Lower lobe of right lung (tissue), 2 donors: ENCODE measurements at regions not wholly inside any gene's neighbourhood (a gene's known extent, or its start where the extent isn't known, plus 50 kb on each side); places are given as distances from the start of the nearest gene placed in this dataset.

Experiments
- ATAC-seq, 2 donors: fragments of 200-7000 bp; cut with Tn5 transposase; one replicate each; pipeline ENCODE4 v1.9.1; 2020 to 2022; ENCODE audit warnings: mild to moderate bottlenecking in 2 of 2, moderate library complexity in 2 of 2
- DNase-seq: peaks from one replicate; pipeline ENCODE4 v3.0.0-alpha.2; 2020
- H3K27ac ChIP-seq: fragments of 200-600 bp; one replicate; pipeline ENCODE4 v1.8.0; 2022
- H3K27me3 ChIP-seq: fragments of 200-600 bp; one replicate; pipeline ENCODE4 v1.8.0; 2022; ENCODE audit warnings: low read depth
- H3K36me3 ChIP-seq: fragments of 200-600 bp; one replicate; pipeline ENCODE4 v1.8.0; 2022; ENCODE audit warnings: mild to moderate bottlenecking
- H3K4me1 ChIP-seq: fragments of 200-600 bp; one replicate; pipeline ENCODE4 v1.8.0; 2022
- H3K4me3 ChIP-seq: fragments of 200-600 bp; one replicate; pipeline ENCODE4 v1.8.0; 2022; ENCODE audit warnings: mild to moderate bottlenecking
- H3K9me3 ChIP-seq: fragments of 200-600 bp; one replicate; pipeline ENCODE4 v1.8.0; 2022
- CTCF ChIP-seq: fragments of 200-600 bp; IDR thresholded peaks from one replicate; pipeline ENCODE4 v1.8.0; 2022; ENCODE audit warnings: antibody characterized with exemption, mild to moderate bottlenecking
- intact Hi-C: fragments of 100-400 bp; cut with DNase I; formaldehyde crosslinking; loops from one replicate; pipeline ENCODE4 v1.11.0; 2022
- donor health status: DM: no; HTN: yes; CAD: no; lungs with severe emphysema.

GRCh38 chr6:155970876-155971708 is 515.5 kb upstream of the NOX3 start:
- ATAC-seq: no peak

GRCh38 chr6:155970472-155970871 is 514.8 kb upstream of the NOX3 start:
- no peak overlapping the region for H3K27ac ChIP-seq
- H3K4me1 ChIP-seq: no peaks in the 10 kb centered on the region
- no peaks in the 10 kb centered on the region for H3K36me3 ChIP-seq
- no peak overlapping the region for H3K4me3 ChIP-seq
- no peaks in the 10 kb centered on the region for H3K27me3 ChIP-seq
- no peak for TF ChIP-seq CTCF
- no peaks in the 10 kb centered on the region for H3K9me3 ChIP-seq
- no peak for ATAC-seq
- DNase-seq: no peak
- intact Hi-C loops: no loop called here

More at GRCh38 chr6:155970876-155971708, 515.5 kb upstream of the NOX3 start:
- Histone ChIP-seq H3K4me3 (no peak overlapping the region), H3K9me3 (no peaks in the 10 kb centered on the region), H3K4me1 (no peaks in the 10 kb centered on the region), H3K27ac (no peak overlapping the region), H3K27me3 (no peaks in the 10 kb centered on the region), H3K36me3 (no peaks in the 10 kb centered on the region)
- no peak for DNase-seq
- TF ChIP-seq CTCF: no peak
- intact Hi-C loops: no loop called here

GRCh38 chr6:155968921-155969320 is 513.3 kb upstream of the NOX3 start:
- no peak overlapping the region for H3K27ac ChIP-seq
- DNase-seq (no peak), ATAC-seq (no peak)
- H3K4me1 ChIP-seq: no peaks in the 10 kb centered on the region
- H3K4me3 ChIP-seq: no peak overlapping the region
- no peaks in the 10 kb centered on the region for H3K9me3 ChIP-seq
- H3K27me3 ChIP-seq: no peaks in the 10 kb centered on the region
- intact Hi-C loops: no loop called here
- no peaks in the 10 kb centered on the region for H3K36me3 ChIP-seq
- no peak for TF ChIP-seq CTCF

GRCh38 chr6:155967322-155967721 is 511.7 kb upstream of the NOX3 start:
- ATAC-seq: no peak

GRCh38 chr6:155964544-155964943 is 508.9 kb upstream of the NOX3 start:
- intact Hi-C loops: no loop called here
- H3K27me3 ChIP-seq: no peaks in the 10 kb centered on the region
- DNase-seq (no peak), ATAC-seq (no peak)
- H3K9me3 ChIP-seq: no peaks in the 10 kb centered on the region
- no peak overlapping the region for H3K4me3 ChIP-seq
- H3K27ac ChIP-seq: no peak overlapping the region
- TF ChIP-seq CTCF: no peak
- no peaks in the 10 kb centered on the region for H3K36me3 ChIP-seq
- H3K4me1 ChIP-seq: no peaks in the 10 kb centered on the region

More at GRCh38 chr6:155967322-155967721, 511.7 kb upstream of the NOX3 start:
- Histone ChIP-seq H3K36me3 (no peaks in the 10 kb centered on the region), H3K27me3 (no peaks in the 10 kb centered on the region), H3K27ac (no peak overlapping the region), H3K9me3 (no peaks in the 10 kb centered on the region), H3K4me1 (no peaks in the 10 kb centered on the region), H3K4me3 (no peak overlapping the region)
- intact Hi-C loops: no loop called here
- no peak for DNase-seq
- TF ChIP-seq CTCF: no peak
